OCI-LY3 (cell line): ENCODE measurements at regions not wholly inside any gene's neighbourhood (a gene's known extent, or its start where the extent isn't known, plus 50 kb on each side); places are given as distances from the start of the nearest gene placed in this dataset.

Source experiments
- CTCF ChIP-seq: fragments of 200-600, 300-600 bp; sonication (generic); IDR thresholded peaks from 2 replicates; pipeline ENCODE4 v1.5.1; 2014; ENCODE audit warnings: antibody characterized with exemption, low read length, low read depth
- EZH2phosphoT487 ChIP-seq: fragments of 200-600 bp; shearing (Covaris generic); IDR thresholded peaks from 2 replicates; pipeline ENCODE4 v1.6.1; 2018; ENCODE audit warnings: antibody characterized with exemption, mixed run types, low read depth

- TF ChIP-seq CTCF (no peak), EZH2phosphoT487 (no peak)
Measured at GRCh38 chr9:12963537-12963936, 188.7 kb downstream of the LURAP1L start.
